Stimulated activated CD8-positive, alpha-beta memory T cell treated with anti-CD3 and anti-CD28 coated beads, Interleukin-2, amount 100 ng/mL, for 48 hours (primary cell): ENCODE measurements at regions not wholly inside any gene's neighbourhood (a gene's known extent, or its start where the extent isn't known, plus 50 kb on each side); places are given as distances from the start of the nearest gene placed in this dataset.

Experiments used
- DNase-seq, 2 donors: peaks; one replicate each; pipeline ENCODE4 v3.0.0-alpha.2; 2020; ENCODE audit warnings: low read depth in 2 of 2

DNA sequence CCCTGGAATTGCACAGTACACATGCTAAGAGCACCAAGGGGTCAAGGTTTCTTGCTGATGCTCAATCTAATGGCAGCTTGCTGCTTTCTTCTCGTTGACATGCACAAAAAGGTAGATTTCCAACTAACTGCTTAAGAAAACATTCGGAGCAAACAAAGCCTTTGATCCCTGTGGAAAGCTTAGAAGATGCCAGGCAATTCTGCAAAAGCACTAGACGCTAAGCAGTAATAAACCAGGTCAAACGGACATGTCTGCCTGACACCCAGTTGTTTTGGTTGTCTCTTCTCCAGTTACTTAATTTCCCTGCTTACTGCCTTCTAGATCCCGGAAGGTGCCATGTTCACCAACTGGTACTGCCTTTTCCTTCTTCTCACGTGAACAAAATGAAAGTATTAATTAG, 100.5 kb upstream of the TMCC3 start:
- DNase-seq = no peak

DNA sequence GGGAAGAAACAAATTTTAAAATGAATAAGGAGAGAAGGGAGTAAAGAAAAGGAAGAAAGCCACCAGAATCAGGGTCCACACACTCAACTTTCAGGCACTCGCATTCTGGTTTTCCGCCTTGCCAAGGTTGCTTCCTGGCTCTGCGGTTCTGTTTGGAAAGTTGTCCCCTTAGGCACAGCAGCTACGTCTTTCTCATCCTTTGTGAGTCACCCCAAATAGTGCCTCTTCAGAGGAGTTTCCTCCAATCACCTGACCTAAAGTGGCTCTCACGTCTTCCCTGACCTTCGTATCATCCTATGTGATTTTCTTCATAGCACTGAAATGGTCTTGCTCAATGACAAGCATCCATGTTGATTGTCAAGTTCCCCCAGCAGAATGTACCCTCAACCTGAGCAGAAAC, 99.5 kb upstream of the TMCC3 start:
- no peak for DNase-seq

DNA sequence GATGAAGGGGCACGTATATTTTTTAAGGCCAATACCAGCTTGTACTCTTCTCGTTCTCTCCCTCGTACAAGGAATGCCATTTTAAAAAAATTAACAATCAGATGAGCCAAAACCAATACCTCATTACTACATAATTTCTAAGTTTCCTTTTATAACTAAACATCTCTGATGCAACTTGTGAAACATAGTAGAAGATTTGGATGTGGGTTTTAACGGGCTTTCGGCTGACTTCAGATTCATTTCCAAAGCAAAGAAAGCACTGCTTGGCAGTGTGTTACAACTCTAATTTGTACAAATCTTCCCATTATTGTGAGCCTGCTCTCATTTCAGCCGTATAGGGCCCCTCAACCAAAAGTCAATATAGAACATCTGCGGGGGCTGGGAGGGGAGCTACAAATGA, 99.1 kb upstream of the TMCC3 start:
- no peak for DNase-seq

- no peak for DNase-seq
These were observed 98.5 kb upstream of the TMCC3 start for GRCh38 chr12:94748726-94749421.

DNA sequence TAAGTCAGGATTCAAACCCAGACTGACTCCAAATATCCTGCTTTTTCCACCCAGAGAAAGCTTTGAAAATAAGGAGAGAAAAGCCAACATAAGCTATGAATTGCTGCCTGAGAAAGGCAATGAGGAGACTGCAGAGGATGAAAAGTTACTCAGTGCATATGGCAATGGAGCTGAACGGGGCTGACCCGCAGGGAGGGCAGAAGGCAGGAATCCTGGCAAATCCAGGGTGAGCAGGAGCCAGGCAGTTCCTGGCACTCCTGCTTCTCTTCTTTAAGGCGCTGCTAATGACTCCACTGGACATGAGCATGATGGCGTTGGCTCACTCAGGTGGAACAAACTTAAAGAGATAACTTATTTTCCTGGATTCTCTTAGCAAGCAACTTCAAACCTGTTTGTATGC, 95.2 kb upstream of the TMCC3 start:
- DNase-seq = no peak

DNA sequence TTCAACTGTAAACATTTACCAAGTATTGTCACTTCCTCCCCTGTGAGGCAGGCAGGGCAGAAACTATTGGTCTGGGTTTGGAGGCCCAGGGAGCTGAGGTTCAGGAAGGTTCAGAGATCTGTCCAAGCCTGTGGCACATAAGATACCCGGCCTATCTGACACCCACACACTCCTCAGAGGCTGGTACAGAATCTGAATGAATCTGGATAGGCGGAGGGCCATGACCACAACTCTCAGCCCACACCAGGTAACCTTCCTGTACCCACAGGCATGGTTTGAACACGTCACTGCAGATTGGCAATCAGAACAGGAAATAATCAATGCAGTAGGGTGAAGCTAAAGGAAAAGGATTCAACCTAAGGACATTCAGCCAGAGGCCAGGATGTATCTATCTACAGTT, 92.8 kb upstream of the TMCC3 start:
- DNase-seq = no peak

DNA sequence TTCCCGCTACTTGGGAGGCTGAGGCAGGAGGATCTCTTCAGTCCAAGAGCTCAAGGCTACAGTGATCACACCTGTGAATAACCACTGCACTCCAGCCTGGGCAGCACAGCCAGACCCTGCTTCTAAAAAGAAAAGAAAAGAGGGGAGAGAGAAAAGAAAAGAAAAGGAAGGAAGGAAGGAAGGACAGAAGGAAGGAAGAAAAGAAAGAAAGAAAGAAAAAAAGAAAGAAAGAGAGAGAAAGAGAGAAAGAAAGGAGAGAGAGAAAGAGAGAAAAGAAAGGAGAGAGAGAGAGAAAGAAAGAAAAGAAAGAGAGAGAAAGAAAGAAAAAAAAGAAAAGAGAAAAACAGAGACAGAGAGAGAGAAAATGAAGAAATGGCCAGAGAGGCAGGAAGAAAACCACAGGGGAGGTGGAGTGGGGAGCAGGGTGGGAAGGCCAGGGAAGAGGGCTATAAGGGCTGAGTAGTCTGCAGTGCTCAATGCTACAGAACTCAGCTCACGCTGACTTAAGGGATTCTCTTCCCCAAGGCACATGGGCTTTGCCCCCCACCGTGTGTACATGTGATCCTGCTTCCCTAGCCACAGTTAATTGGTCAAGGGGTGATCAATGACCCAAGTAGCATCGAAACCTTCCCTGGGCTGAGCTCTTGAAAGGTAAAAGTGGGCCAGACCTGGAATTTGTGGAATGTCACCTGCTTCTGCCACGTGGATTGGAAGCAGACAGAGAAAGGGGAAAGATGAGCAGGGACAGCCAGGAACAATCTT, 90.4 kb upstream of the TMCC3 start:
- no peak for DNase-seq

DNA sequence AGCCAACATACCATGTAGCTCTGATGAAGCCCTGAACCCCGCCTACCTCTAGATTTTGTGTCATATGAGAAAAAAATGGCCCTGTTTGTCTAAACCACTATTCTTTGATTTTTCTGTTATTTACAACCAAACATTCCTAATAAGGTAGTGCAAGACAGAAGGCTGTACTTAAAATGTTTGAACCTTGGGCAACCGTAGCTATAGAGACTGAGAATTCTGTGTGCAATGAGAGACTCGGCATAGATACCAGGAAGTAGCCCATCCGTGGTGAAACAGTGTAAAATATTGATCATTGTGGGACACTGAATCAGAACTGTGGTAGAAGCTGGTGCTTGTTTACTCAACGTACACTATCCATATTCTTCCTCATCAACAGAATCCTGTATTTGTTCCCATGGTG, 86.5 kb upstream of the TMCC3 start:
- DNase-seq = no peak

DNA sequence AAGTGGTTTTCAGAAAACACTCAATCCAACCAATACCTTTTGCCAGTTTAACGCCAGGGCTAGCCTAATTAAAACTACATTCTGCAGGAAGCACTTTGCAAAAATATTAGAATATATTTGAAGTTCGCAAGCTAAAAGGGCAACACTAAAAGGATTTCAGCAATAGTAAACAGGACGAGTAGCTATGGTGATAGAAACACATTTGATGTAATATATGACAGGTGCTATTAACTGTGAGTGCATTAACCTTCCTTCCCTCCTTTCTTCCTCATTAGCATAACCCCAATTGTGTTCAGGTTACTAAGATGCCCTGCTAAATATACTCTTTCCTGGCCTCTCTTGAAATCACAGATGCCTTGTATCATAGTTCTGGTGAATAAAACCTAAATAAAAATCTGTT, 85.6 kb upstream of the TMCC3 start:
- DNase-seq = no peak

DNA sequence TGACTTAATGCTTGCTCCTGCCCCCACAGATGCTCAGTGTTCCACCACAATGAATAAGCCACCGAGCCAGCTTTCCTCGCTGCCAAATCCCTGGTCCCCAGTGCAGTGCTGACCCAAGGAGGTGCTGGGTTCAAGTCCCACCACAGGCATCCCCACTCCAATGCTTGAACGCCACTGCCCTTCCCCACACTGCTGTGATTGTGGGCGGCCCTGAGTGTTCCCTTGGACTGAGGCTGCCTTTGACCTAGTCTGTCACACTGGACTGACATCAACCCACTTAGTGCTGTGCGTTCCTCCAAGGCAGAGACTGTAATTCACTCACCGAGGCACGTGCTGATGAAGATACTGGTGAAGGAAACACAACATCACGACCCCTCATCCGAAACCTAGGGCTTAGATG, 83.4 kb upstream of the TMCC3 start:
- no peak for DNase-seq

- DNase-seq = no peak
These were observed 82.1 kb upstream of the TMCC3 start for GRCh38 chr12:94732367-94732990.

GRCh38 chr12:94731733-94732360, 81.5 kb upstream of the TMCC3 start:
- no peak for DNase-seq

GRCh38 chr12:94730847-94731246, 80.5 kb upstream of the TMCC3 start:
- DNase-seq = no peak

DNA sequence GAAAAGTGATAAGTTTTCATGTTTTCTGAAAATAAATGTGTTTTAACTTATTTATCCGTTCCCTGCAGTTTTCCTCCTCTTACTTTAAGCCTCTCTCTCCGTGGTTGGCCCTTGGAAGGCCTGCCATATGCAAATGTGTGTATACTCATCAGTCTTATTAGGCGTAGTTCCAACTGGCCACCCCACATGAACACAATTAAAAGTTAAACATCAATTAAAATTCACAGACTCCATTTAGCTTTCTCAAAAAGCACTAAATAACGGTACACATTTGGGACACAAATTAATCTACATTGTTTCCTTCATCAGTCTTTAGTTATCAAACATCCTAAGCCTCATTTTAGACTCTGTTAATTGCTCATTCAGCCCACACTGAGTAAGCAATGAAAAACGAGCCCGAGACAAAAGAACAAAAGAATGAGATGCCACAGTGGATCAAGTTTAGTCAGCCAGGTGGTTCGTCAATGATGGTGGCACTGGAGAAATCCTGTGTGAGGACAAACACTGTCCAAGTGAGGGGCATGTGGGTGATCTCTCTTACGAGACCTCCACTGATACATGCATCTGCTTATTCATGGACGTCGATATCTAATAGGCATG, 76.0 kb upstream of the TMCC3 start:
- DNase-seq = no peak

DNA sequence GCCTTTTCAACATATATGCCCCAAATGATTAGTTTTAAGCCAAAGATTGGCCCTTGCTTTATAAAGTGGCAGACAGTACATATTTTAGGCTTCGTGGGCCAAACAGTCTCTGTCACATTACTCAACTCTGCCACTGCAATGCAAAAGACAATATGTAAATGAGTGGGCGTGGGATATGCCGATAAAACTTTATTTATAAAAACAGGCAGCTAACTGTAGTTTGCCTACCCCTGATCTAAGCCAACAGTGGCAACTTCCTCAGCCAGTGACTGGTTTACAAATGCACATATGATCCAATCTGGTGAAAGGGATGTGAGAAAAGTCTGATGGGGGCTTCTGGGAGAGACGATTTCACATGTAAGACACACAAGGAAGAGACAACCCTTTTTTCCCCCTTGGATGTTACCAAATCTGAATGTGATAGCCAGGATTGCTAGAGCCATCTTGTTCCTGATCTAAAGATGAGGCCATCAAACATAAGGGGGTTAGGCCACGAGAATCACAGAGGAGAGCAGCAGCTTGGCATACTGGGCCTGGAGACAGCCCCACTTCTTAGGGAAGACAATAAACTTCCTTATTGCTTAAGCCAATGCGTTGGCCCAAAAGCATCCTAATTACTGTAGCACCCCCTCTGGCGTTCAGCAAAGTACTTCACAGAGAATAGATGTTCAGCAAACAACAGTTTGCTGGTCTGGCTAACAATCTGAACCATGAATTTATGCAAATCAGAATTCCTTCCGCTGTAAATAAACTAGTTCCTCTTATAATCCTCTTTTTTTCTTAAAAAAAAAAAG, 75.2 kb upstream of the TMCC3 start:
- no peak for DNase-seq

DNA sequence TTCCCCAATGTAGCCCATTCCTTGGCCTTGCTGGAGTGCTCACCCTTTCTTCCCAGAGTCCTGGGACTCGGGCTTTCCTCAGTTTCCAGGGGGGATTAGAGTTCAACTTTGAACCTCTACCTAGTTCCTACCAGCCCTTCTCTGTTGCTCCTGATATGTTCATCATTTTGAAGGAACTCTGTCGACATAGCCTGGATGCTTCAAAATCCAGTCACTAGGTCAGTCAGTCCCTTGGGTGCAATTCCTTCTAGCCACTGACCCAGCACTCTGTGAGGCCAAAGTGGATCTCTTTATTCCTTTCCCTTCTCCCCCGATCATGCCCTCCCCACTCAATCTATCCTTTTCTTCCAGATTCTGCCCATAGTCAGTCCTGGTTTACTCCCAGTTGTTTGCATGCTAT, 72.3 kb upstream of the TMCC3 start:
- DNase-seq = no peak

- no peak for DNase-seq
These were observed 70.8 kb upstream of the TMCC3 start for GRCh38 chr12:94721173-94721572.

- no peak for DNase-seq
These were observed 67.8 kb upstream of the TMCC3 start for GRCh38 chr12:94718114-94718513.

DNA sequence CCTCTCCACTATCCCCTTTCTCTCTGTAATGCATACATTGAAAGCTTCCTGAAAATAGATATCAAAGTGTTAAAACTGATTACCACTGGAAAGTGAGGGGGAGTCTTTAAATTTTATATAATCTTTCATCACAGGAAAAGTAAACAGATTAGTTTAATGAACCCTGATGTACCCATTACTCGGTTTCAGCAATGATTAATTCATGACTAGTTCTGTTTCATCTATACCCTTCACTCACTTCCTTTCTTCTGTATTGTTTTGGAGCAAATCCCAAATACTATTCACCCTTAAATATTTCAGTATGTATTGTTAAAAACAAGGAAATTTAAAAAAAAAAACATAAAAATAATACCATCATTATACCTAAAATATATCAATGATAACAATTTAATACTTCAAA, 67.3 kb upstream of the TMCC3 start:
- no peak for DNase-seq

DNA sequence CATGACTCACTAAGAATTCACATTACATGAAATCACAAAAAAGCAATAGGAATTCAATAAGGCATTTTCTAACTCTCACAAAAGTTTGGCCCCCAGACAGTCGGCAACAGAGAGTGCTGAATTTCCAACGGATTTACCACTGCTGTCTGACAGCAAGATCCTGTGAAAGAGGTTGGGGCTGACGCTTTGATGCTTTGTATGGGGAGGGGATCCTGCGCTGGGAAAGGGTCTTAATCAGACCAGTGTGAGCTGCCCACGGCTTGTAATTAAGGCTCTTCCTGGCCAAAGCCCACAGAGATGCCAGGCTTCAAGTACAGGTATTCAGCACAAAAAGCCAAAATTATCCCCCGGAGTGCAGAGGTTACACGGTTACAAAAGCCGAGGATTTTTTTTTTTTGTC, 66.8 kb upstream of the TMCC3 start:
- DNase-seq = no peak

DNA sequence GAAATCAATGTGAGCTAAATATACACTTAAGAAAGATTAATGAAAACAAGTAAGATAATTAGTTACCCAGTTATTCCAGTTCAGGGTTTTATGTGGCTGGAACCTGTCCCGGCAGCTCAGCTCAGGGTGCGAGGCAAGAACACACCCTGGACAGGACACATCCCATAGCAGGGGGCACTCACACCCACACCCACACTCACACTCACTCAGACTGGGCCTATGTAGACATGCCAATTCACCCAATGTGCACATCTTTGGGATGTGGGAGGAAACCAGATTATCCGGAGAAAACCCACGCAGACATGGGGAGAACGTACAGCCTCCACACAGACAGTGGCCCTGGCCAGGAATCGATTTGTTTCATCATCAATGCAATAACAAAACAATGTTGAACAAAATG, 66.0 kb upstream of the TMCC3 start:
- DNase-seq = no peak
